Upper lobe of left lung (tissue), 4 donors: ENCODE measurements at regions not wholly inside any gene's neighbourhood (a gene's known extent, or its start where the extent isn't known, plus 50 kb on each side); places are given as distances from the start of the nearest gene placed in this dataset.

Source experiments
- CTCF ChIP-seq, 6 experiments: fragments of 450-650 bp in 4 of 6; fragments of 200-600 bp in 2 of 6; sonication (generic) in 2 of 6; IDR thresholded peaks; one replicate each; pipeline ENCODE4 v1.5.1; 2016 to 2019; ENCODE audit warnings: antibody characterized with exemption in 6 of 6
- EP300 ChIP-seq, 4 donors: sonication (generic); formaldehyde crosslinking; IDR thresholded peaks; one replicate each; pipeline ENCODE4 v1.5.1; 2017; ENCODE audit warnings: antibody characterized with exemption in 4 of 4, control low read depth in 2 of 4

- no peak for TF ChIP-seq CTCF (IDR thresholded peaks at IDR 0.05)
- no peak for TF ChIP-seq EP300 (IDR thresholded peaks at IDR 0.05)
These were observed 161.7 kb downstream of the SOX9 start for GRCh38 chr17:72282439-72283029.
